ENCODE measurements at regions not wholly inside any gene's neighbourhood (a gene's known extent, or its start where the extent isn't known, plus 50 kb on each side); places are given as distances from the start of the nearest gene placed in this dataset.

DNA sequence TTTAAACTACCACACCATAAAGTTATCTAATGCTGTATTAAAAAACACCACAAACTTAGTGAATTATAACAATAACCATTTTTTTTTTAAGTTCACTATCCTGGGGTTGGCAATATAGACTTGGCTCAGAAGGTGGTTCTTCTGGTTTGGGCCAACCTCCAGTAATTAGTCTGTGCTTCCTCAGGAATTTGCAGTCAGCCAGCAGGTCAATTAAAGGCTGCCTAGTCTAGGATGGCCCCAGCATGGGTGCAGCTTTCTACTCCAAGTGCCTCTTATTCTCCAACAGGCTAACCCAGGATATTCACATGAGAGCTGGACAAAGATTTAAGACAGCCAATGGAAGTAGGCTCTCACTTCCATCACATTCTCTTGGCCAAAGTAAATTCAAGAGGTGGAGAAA is 379.1 kb upstream of the FIGN start:
- Mint-ChIP-seq H3K36me3 (no peaks in the 10 kb centered on the region), H3K4me3 (no peak overlapping the region), H3K9me3 (peaks cover 3 to 7% of the 10 kb centered on the region in 2 donors), H3K4me1 (no peaks in the 10 kb centered on the region), H3K27ac (no peak overlapping the region), H3K27me3 (ENCODE audit: low read depth in 2 of 2) (no peaks in the 10 kb centered on the region)
- ATAC-seq, result no peak
- no peak overlapping the region for H3K4me3 ChIP-seq (ENCODE audit: low read length)
- no peaks in the 10 kb centered on the region for H3K9me3 ChIP-seq (ENCODE audit: control insufficient read depth, insufficient read depth, low read length)
- H3K36me3 ChIP-seq (ENCODE audit: control insufficient read depth, insufficient read depth, low read length), result no peaks in the 10 kb centered on the region
- H3K27me3 ChIP-seq (ENCODE audit: control insufficient read depth, insufficient read depth, low read length), result no peaks in the 10 kb centered on the region
- H3K27ac ChIP-seq (ENCODE audit: low read length), result no peak overlapping the region
- DNase-seq, result no peak
- intact Hi-C loops (cut with micrococcal nuclease), result no loop called here
- TF ChIP-seq CTCF (IDR thresholded peaks at IDR 0.05), result no peak
- no peaks in the 10 kb centered on the region for H3K4me1 ChIP-seq (ENCODE audit: control insufficient read depth, insufficient read depth, low read length)

DNA sequence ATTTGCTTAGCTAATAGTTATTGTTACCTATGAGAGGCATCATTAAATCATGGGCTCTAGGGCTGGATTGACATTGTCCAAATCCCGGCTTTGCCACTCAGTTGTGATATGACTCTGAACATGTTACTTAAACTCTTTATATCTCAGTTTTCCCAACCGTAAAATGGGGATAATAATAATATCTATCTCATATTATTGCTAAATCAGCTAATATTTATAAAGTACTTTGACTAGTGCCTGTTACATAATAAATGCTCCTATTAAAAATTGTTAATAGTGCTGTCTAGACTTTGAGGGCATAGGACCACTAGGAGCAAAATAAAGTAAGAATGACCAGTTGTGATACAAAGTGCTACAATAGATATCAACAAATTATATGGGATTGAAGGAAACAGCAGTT is 376.3 kb upstream of the FIGN start:
- Mint-ChIP-seq H3K27ac (no peak overlapping the region), H3K27me3 (ENCODE audit: low read depth in 2 of 2) (no peaks in the 10 kb centered on the region), H3K36me3 (no peaks in the 10 kb centered on the region), H3K9me3 (peaks cover 3 to 4% of the 10 kb centered on the region in 2 donors), H3K4me1 (no peaks in the 10 kb centered on the region), H3K4me3 (no peak overlapping the region)
- Histone ChIP-seq H3K9me3 (ENCODE audit: control insufficient read depth, insufficient read depth, low read length) (no peaks in the 10 kb centered on the region), H3K27ac (ENCODE audit: low read length) (no peak overlapping the region), H3K4me3 (ENCODE audit: low read length) (no peak overlapping the region), H3K36me3 (ENCODE audit: control insufficient read depth, insufficient read depth, low read length) (no peaks in the 10 kb centered on the region), H3K27me3 (ENCODE audit: control insufficient read depth, insufficient read depth, low read length) (no peaks in the 10 kb centered on the region), H3K4me1 (ENCODE audit: control insufficient read depth, insufficient read depth, low read length) (no peaks in the 10 kb centered on the region)
- TF ChIP-seq CTCF (IDR thresholded peaks at IDR 0.05), result no peak
- ATAC-seq (no peak), DNase-seq (no peak)
- WGBS (ENCODE audit: insufficient coverage), result no CpG with 5 or more reads among the region's 2 CpGs
- intact Hi-C loops (cut with micrococcal nuclease), result no loop called here

DNA sequence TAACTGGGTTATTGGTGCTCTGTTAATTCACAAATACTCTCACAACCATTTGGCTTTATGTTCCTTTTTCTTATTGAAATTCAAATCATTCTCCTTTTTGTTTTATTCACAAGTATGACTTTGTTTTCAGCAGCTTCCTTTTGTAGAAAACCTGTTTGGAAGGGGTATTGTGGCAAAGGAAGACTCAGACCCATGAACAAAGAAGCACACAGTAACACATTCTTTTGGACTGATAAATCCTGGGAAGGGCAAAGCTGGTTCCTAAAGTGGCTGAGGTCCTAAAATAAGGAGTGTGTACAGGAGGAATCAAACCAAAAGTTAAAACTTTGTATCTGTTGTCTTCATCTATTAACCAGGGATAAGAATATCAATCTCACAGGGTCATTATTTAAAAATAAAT is 374.7 kb upstream of the FIGN start:
- H3K36me3 Mint-ChIP-seq, result no peaks in the 10 kb centered on the region
- Histone ChIP-seq H3K4me1 (ENCODE audit: control insufficient read depth, insufficient read depth, low read length) (no peaks in the 10 kb centered on the region), H3K36me3 (ENCODE audit: control insufficient read depth, insufficient read depth, low read length) (no peaks in the 10 kb centered on the region), H3K27me3 (ENCODE audit: control insufficient read depth, insufficient read depth, low read length) (no peaks in the 10 kb centered on the region), H3K9me3 (ENCODE audit: control insufficient read depth, insufficient read depth, low read length) (no peaks in the 10 kb centered on the region), H3K27ac (ENCODE audit: low read length) (no peak overlapping the region), H3K4me3 (ENCODE audit: low read length) (no peak overlapping the region)
- H3K4me3 Mint-ChIP-seq, result no peak overlapping the region
- no peak overlapping the region for H3K27ac Mint-ChIP-seq
- H3K9me3 Mint-ChIP-seq, result peaks cover 0 to 7% of the 10 kb centered on the region in 2 donors
- ATAC-seq (no peak), DNase-seq (no peak)
- intact Hi-C loops (cut with micrococcal nuclease), result no loop called here
- no peaks in the 10 kb centered on the region for H3K4me1 Mint-ChIP-seq
- no peak for TF ChIP-seq CTCF (IDR thresholded peaks at IDR 0.05)
- no peaks in the 10 kb centered on the region for H3K27me3 Mint-ChIP-seq (ENCODE audit: low read depth in 2 of 2)

DNA sequence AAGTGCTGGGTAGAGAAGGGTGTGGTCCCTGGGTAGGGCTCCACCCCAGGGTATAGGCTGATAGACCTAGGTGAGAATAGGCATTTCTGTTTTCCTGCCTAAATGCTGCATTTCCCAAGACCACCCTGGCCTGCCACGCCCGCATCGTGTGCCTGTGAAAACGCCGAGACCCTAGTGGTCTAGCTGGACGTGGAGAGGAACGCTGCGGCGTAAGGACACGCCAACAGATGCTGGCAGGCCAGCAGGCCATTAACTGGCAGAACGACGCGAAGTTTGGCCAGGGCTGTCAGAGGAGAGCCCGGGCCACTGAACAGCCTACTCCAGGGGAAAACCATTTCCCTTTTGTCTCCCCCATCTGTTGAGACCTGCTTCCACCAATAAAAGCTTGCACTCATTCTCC is 373.2 kb upstream of the FIGN start:
- Mint-ChIP-seq H3K4me3 (no peak overlapping the region), H3K4me1 (no peaks in the 10 kb centered on the region), H3K36me3 (no peaks in the 10 kb centered on the region), H3K27ac (no peak overlapping the region), H3K27me3 (ENCODE audit: low read depth in 2 of 2) (no peaks in the 10 kb centered on the region), H3K9me3 (peaks cover 0 to 7% of the 10 kb centered on the region in 2 donors)
- Histone ChIP-seq H3K9me3 (ENCODE audit: control insufficient read depth, insufficient read depth, low read length) (no peaks in the 10 kb centered on the region), H3K4me3 (ENCODE audit: low read length) (no peak overlapping the region), H3K4me1 (ENCODE audit: control insufficient read depth, insufficient read depth, low read length) (no peaks in the 10 kb centered on the region), H3K36me3 (ENCODE audit: control insufficient read depth, insufficient read depth, low read length) (no peaks in the 10 kb centered on the region), H3K27ac (ENCODE audit: low read length) (no peak overlapping the region), H3K27me3 (ENCODE audit: control insufficient read depth, insufficient read depth, low read length) (no peaks in the 10 kb centered on the region)
- no peak for TF ChIP-seq CTCF (IDR thresholded peaks at IDR 0.05)
- no peak for DNase-seq
- 93% methylated on average over 14 of the region's 14 CpGs for WGBS (ENCODE audit: insufficient coverage)
- no peak for ATAC-seq
- intact Hi-C loops (cut with micrococcal nuclease), result no loop called here
